Upper lobe of left lung (tissue), 4 donors: ENCODE measurements at regions not wholly inside any gene's neighbourhood (a gene's known extent, or its start where the extent isn't known, plus 50 kb on each side); places are given as distances from the start of the nearest gene placed in this dataset.

Experiments used
- CTCF ChIP-seq, 6 experiments: fragments of 450-650 bp in 4 of 6; fragments of 200-600 bp in 2 of 6; sonication (generic) in 2 of 6; IDR thresholded peaks; one replicate each; pipeline ENCODE4 v1.5.1; 2016 to 2019; ENCODE audit warnings: antibody characterized with exemption in 6 of 6
- EP300 ChIP-seq, 4 donors: sonication (generic); formaldehyde crosslinking; IDR thresholded peaks; one replicate each; pipeline ENCODE4 v1.5.1; 2017; ENCODE audit warnings: antibody characterized with exemption in 4 of 4, control low read depth in 2 of 4
- POLR2AphosphoS5 ChIP-seq, 2 donors: sonication (generic); formaldehyde crosslinking; IDR thresholded peaks; one replicate each; pipeline ENCODE4 v1.5.1; 2017; ENCODE audit warnings: antibody characterized with exemption in 2 of 2

GRCh38 chr2:18180031-18180610 lies 301.7 kb downstream of the KCNS3 start:
- TF ChIP-seq CTCF (IDR thresholded peaks at IDR 0.05) (no peak), POLR2AphosphoS5 (IDR thresholded peaks at IDR 0.05) (no peak), EP300 (IDR thresholded peaks at IDR 0.05) (no peak)
